BJ (cell line): ENCODE measurements at regions not wholly inside any gene's neighbourhood (a gene's known extent, or its start where the extent isn't known, plus 50 kb on each side); places are given as distances from the start of the nearest gene placed in this dataset.

Experiments
- CTCF ChIA-PET: fragments of 350-600 bp; formaldehyde crosslinking; extraction: SDS; loops from one replicate; lab custom pipeline; 2021; ENCODE audit warnings: antibody characterized with exemption, inconsistent platforms; lab: Yijun Ruan, JAX
- POLR2A ChIA-PET: fragments of 300-600 bp; sonication (Branson Sonifier 250); formaldehyde crosslinking; extraction: SDS; loops from one replicate; lab custom pipeline; 2021; ENCODE audit warnings: antibody characterized with exemption; lab: Charles Lee
- DNase-seq: peaks from one replicate; pipeline ENCODE4 v3.0.0-alpha.2; 2011; ENCODE audit warnings: low read depth
- H3K27me3 ChIP-seq: 2 replicates; pipeline ENCODE4 v1.6.0; 2011; ENCODE audit warnings: low read length; ENCODE audit not compliant: control insufficient read depth, insufficient read depth
- H3K36me3 ChIP-seq: 2 replicates; pipeline ENCODE4 v1.5.1; 2011; ENCODE audit warnings: low read length; ENCODE audit not compliant: control insufficient read depth, insufficient read depth
- H3K4me3 ChIP-seq: 2 replicates; pipeline ENCODE4 v1.5.1; 2011; ENCODE audit warnings: low read depth, mild to moderate bottlenecking, control low read depth, low read length
- CTCF ChIP-seq: IDR thresholded peaks from 2 replicates; pipeline ENCODE4 v1.5.1; 2011; ENCODE audit warnings: low read depth, mild to moderate bottlenecking, control low read depth, inconsistent platforms, low read length, moderate library complexity; ENCODE audit not compliant: insufficient read depth

- TF ChIP-seq CTCF, result no peak
- Histone ChIP-seq H3K36me3 (no peaks in the 10 kb centered on the region), H3K27me3 (no peaks in the 10 kb centered on the region), H3K4me3 (no peak overlapping the region)
- CTCF ChIA-PET, result no interaction called here
- DNase-seq, result no peak
- POLR2A ChIA-PET, result no interaction called here
Observed at GRCh38 chr11:42528471-42528870, 783.3 kb upstream of the API5 start.

- TF ChIP-seq CTCF, result no peak
- no peaks in the 10 kb centered on the region for H3K27me3 ChIP-seq
- CTCF ChIA-PET, result no interaction called here
- DNase-seq, result no peak
- no peaks in the 10 kb centered on the region for H3K36me3 ChIP-seq
- POLR2A ChIA-PET, result no interaction called here
- no peak overlapping the region for H3K4me3 ChIP-seq
Observed at GRCh38 chr11:42528911-42529310, 782.9 kb upstream of the API5 start.

- POLR2A ChIA-PET, result no interaction called here
- no peak for DNase-seq
- TF ChIP-seq CTCF, result no peak
- Histone ChIP-seq H3K27me3 (no peaks in the 10 kb centered on the region), H3K4me3 (no peak overlapping the region), H3K36me3 (no peaks in the 10 kb centered on the region)
- CTCF ChIA-PET, result interaction anchor here (1.4 kb wide), 1 partner anchor 12 kb away, joined by 5 read pairs; no protein-coding TSS in a partner anchor
Observed at GRCh38 chr11:42536611-42537360, 775.0 kb upstream of the API5 start.

GRCh38 chr11:42542336-42542735 lies 769.5 kb upstream of the API5 start:
- TF ChIP-seq CTCF, result no peak
- DNase-seq, result no peak
- Histone ChIP-seq H3K27me3 (no peaks in the 10 kb centered on the region), H3K36me3 (no peaks in the 10 kb centered on the region), H3K4me3 (no peak overlapping the region)
- CTCF ChIA-PET, result no interaction called here
- POLR2A ChIA-PET, result no interaction called here

GRCh38 chr11:42543844-42544419 lies 767.9 kb upstream of the API5 start:
- CTCF ChIA-PET, result no interaction called here
- Histone ChIP-seq H3K36me3 (no peaks in the 10 kb centered on the region), H3K4me3 (no peak overlapping the region), H3K27me3 (no peaks in the 10 kb centered on the region)
- TF ChIP-seq CTCF, result no peak
- DNase-seq, result no peak
- POLR2A ChIA-PET, result no interaction called here
